ENCODE measurements at regions not wholly inside any gene's neighbourhood (a gene's known extent, or its start where the extent isn't known, plus 50 kb on each side); places are given as distances from the start of the nearest gene placed in this dataset.
"Not testable (repeated sequence)": the region's sequence is repeated elsewhere in the genome, so short reads cannot be mapped to it uniquely, and the experiment has no call there.

DNA sequence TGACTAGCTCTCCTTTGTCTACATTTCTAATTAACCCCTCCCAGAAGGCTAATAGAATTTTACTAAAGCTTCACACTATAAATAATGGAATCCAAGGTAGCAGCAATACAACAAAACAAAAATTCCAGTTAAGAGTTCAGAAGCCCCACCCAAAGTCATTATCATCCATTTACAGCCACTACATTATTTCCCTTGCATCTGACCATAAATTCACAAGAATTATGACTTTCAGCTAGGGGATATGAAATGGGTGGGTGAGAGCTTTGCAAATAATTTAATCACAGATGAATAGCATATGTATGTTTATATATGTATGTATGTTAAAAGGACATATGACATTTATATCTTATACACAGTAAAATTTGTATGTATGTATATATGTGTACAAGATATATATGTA is 65.3 kb upstream of the PTGDR start:
- FAIRE-seq (no peak), DNase-seq (ENCODE audit: insufficient read length, low spot score) (no peak)
- no peak for TF ChIP-seq POLR2A (IDR thresholded peaks at IDR 0.05; ENCODE audit: low read depth, low read length)

- DNase-seq (ENCODE audit: insufficient read length, low spot score) (no peak), FAIRE-seq (no peak)
- TF ChIP-seq POLR2A (IDR thresholded peaks at IDR 0.05; ENCODE audit: low read depth, low read length): no peak
Measured at GRCh38 chr14:52190337-52190931, 77.1 kb upstream of the PTGDR start.

DNA sequence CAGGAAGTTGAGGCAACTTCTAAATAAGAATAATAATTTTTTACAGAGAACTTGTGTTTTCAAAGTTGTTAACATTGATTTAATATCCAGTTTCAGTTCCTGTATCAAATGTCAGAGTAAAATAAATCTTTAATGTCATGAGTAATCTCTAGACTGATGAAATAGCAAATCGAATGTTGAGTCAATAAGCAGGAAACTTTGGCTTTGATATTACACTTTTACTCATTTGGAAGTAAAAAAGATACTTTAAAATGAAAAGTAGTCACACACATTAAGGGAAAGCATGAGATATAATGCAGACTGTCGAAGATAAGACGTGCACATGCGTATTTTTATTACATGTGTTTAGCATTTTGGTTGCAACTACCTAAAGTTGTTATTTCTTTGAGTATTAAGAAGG is 78.2 kb upstream of the PTGDR start:
- no peak for TF ChIP-seq POLR2A (IDR thresholded peaks at IDR 0.05; ENCODE audit: low read depth, low read length)
- FAIRE-seq (no peak), DNase-seq (ENCODE audit: insufficient read length, low spot score) (no peak)

GRCh38 chr14:52188381-52188780 is 79.1 kb upstream of the PTGDR start:
- no peak for TF ChIP-seq POLR2A (IDR thresholded peaks at IDR 0.05; ENCODE audit: low read depth, low read length)
- FAIRE-seq (no peak), DNase-seq (ENCODE audit: insufficient read length, low spot score) (no peak)

DNA sequence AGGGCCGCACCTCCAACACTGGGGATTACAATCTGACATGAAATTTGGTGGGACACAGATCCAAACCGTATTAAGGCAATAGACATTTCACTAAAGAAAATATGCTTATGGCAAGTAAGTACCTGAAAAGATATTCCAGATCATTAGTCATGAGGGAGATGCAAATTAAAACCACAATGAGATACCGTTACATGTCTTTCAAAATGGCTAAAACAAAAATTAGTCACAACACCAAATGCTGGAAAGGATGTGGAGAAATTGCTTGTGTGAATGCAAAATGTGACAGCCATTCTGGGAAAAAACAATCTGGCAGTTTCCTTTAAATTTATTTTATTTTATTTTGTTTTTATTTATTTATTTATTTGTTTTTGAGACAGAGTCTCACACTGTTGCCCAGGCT is 82.3 kb upstream of the PTGDR start:
- DNase-seq (ENCODE audit: insufficient read length, low spot score) (no peak), FAIRE-seq (no peak)
- TF ChIP-seq POLR2A (IDR thresholded peaks at IDR 0.05; ENCODE audit: low read depth, low read length): no peak

GRCh38 chr14:52182853-52183252 is 84.6 kb upstream of the PTGDR start:
- no peak for FAIRE-seq

GRCh38 chr14:52179141-52179790 is 88.2 kb upstream of the PTGDR start:
- FAIRE-seq: no peak
- no peak for DNase-seq (ENCODE audit: insufficient read length, low spot score)
- TF ChIP-seq POLR2A (IDR thresholded peaks at IDR 0.05; ENCODE audit: low read depth, low read length): no peak

More at GRCh38 chr14:52182853-52183252, 84.6 kb upstream of the PTGDR start:
- TF ChIP-seq POLR2A (IDR thresholded peaks at IDR 0.05; ENCODE audit: low read depth, low read length): no peak
- no peak for DNase-seq (ENCODE audit: insufficient read length, low spot score)

DNA sequence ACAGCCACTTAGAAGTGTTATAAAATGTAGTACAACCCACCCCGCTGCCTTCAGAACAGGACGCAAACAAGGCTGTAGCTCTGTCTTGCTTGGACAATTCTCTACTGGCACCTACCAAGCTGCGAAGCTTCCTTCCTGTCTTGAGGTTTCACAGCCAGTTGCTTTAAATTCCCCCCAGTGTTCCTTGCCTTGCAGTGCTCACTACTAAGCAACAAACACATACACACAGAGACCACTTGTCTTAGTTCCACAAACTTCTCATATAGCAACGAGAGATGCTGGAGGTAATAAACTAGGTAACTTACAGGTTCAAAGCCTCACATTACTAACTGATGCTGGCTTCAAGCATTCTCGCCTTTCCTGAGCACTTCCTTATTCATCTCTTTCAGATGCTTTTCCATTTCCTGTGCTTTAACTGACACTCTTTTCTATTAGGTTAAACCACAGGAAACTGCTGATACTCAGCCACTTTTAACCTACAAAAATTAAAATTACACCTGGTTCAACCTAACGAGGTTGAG is 91.5 kb upstream of the PTGDR start:
- FAIRE-seq (no peak), DNase-seq (ENCODE audit: insufficient read length, low spot score) (no peak)
- no peak for TF ChIP-seq POLR2A (IDR thresholded peaks at IDR 0.05; ENCODE audit: low read depth, low read length)

DNA sequence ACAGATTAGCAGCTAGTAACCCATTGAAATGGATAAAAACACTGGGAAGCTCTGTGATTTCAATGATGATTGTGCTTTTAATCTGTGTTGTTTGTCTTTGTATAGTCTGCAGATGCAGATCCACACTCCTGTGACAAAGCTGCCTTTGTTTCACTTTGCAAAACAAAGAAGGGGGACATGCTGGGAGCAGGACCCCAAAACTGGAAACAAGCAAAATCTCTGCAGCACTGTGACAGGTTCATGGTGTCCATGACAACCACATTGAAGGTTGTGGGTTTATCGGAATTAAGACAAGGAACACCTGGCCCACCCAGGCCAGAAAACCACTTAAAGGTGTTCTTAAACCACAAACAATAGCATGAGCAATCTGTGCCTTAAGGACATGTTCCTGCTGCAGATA is 95.6 kb upstream of the PTGDR start:
- DNase-seq (ENCODE audit: insufficient read length, low spot score); FAIRE-seq: not testable (repeated sequence)

DNA sequence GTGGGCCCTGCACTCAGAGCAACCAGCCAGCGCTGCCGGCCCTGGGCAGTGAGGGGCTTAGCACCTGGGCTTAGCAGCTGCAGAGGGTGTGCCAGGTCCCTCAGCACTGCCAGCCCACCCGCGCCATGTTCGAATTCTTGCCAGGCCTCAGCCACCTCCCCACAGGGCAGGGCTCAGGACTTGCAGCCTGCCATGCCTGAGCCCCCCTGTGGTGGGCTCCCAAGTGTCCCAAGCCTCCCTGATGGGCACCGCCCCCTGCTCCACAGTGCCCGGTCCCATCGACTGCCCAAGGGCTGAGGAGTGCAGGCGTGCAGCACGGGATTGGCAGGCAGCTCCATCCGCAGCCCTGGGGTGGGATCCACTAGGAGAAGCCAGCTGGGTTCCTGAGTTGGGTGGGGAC is 98.0 kb upstream of the NID2 start:
- DNase-seq (ENCODE audit: insufficient read length, low spot score): no peak
- FAIRE-seq: no peak
- TF ChIP-seq POLR2A (IDR thresholded peaks at IDR 0.05; ENCODE audit: low read depth, low read length): no peak

DNA sequence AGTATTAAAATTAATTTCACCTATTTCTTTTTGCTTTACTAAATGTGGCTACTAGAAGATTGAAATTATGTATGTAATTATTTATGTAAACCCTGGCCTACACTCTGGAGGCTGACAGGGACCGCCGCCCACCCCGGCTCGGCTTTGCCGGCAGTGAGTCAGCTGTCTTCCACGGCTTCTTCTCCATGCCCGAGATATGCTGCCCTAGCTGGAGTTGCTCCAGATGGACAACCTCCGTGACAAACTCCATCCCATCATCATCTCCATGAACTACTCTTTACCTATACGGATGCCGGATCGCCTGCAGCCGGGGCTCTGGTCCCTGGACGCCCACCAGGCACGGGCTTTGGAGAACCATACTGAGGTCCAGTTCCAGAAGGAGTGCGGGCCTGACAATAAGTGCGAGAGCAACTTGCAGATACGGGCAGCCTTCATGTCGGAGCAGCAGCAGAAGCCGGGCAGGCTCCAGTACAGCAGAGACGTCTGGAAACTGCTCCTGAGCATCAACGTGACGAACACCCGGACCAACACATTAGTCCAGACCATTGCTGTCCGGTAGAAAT is 86.9 kb upstream of the NID2 start:
- no peak for TF ChIP-seq POLR2A (IDR thresholded peaks at IDR 0.05; ENCODE audit: low read depth, low read length)
- no peak for FAIRE-seq
- no peak for DNase-seq (ENCODE audit: insufficient read length, low spot score)

DNA sequence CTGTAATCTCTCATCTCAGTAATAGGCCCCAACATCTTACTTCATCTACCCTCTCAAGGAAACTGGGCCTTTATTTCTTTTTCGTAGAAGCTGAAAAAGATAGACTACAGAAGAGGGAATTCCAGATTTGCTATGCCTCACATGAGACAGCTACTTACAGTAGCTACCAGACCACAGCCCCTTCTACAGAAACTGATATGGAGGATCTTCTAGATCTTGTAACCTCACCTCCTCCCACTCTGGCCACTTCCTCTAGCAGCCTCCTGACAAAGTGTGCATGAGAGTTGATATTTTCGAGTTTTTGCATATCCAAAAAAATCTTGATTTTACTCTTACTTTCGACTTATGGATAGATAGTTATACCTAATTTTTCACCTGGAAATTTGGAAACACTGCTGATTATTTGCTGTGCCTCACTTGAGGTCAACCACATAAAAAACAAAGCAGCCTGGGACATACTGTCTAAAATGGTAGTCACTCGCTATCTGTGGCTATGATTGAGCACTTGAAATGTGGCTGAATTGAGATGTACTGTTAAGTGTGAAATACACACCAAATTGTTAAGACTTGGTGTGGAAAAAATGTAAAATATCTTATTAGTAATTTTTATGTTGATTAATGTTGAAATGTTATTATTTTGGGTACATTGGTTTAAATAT is 86.3 kb upstream of the NID2 start:
- no peak for TF ChIP-seq POLR2A (IDR thresholded peaks at IDR 0.05; ENCODE audit: low read depth, low read length)
- FAIRE-seq (no peak), DNase-seq (ENCODE audit: insufficient read length, low spot score) (no peak)

DNA sequence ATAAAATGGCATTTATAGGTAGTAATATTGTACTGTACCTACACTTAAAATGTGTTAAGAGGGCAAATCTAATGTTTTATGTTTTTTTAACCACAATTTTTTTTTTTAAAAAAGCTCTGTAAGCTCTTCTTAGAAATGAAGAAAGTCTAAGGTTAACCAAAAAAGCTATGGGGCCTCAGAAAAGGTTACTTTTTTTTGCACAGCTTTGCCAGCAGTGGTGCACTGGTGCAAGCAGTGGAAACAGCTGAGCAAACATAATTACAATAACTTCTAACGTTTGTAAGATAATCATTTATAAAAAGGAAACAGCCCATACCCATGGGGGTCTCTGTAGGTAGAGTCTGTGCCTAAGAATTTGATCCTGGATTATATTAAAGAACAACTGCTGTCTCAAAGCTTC is 85.1 kb upstream of the NID2 start:
- no peak for TF ChIP-seq POLR2A (IDR thresholded peaks at IDR 0.05; ENCODE audit: low read depth, low read length)
- FAIRE-seq (no peak), DNase-seq (ENCODE audit: insufficient read length, low spot score) (no peak)

- no peak for DNase-seq (ENCODE audit: insufficient read length, low spot score)
- FAIRE-seq: no peak
- TF ChIP-seq POLR2A (IDR thresholded peaks at IDR 0.05; ENCODE audit: low read depth, low read length): no peak
Measured at GRCh38 chr14:52150162-52150561, 81.3 kb upstream of the NID2 start.

- no peak for TF ChIP-seq POLR2A (IDR thresholded peaks at IDR 0.05; ENCODE audit: low read depth, low read length)
- FAIRE-seq: no peak
- DNase-seq (ENCODE audit: insufficient read length, low spot score): no peak
Measured at GRCh38 chr14:52148371-52148770, 79.5 kb upstream of the NID2 start.

Data from H54 (cell line).